Neural crest cell (in vitro differentiated cells): ENCODE measurements at regions not wholly inside any gene's neighbourhood (a gene's known extent, or its start where the extent isn't known, plus 50 kb on each side); places are given as distances from the start of the nearest gene placed in this dataset.
"Not testable (repeated sequence)": the region's sequence is repeated elsewhere in the genome, so short reads cannot be mapped to it uniquely, and the experiment has no call there.

Experiments
- DNase-seq: peaks from one replicate; pipeline ENCODE4 v3.0.0; 2021; ENCODE audit warnings: low read depth, mixed read lengths, low spot score
- H3K27ac Mint-ChIP-seq: one replicate; pipeline ENCODE4 v1.8.0; 2021; ENCODE audit warnings: mild to moderate bottlenecking, mixed read lengths; ENCODE audit not compliant: unreplicated experiment
- H3K27me3 Mint-ChIP-seq: 2 replicates; pipeline ENCODE4 v1.8.0; 2021; ENCODE audit warnings: low read depth, mild to moderate bottlenecking, mixed read lengths
- H3K36me3 Mint-ChIP-seq: 2 replicates; pipeline ENCODE4 v1.8.0; 2021; ENCODE audit warnings: low read depth, mild to moderate bottlenecking, mixed read lengths
- H3K4me1 Mint-ChIP-seq: 2 replicates; pipeline ENCODE4 v1.8.0; 2021; ENCODE audit warnings: mixed read lengths
- H3K4me3 Mint-ChIP-seq: one replicate; pipeline ENCODE4 v1.8.0; 2021; ENCODE audit warnings: mild to moderate bottlenecking, mixed read lengths
- H3K9me3 Mint-ChIP-seq: 2 replicates; pipeline ENCODE4 v1.8.0; 2021; ENCODE audit warnings: mixed read lengths
- CTCF ChIP-seq: fragments of 200-600 bp; sonication (generic); conservative IDR thresholded peaks from 2 replicates; pipeline ENCODE4 v1.5.0; 2021; ENCODE audit warnings: antibody characterized with exemption, mild to moderate bottlenecking

- no peaks in the 10 kb centered on the region for H3K4me1 Mint-ChIP-seq
- no peaks in the 10 kb centered on the region for H3K36me3 Mint-ChIP-seq
- peaks cover 7% of the 10 kb centered on the region for H3K9me3 Mint-ChIP-seq
- no peak for TF ChIP-seq CTCF
- no peak for DNase-seq
- H3K27me3 Mint-ChIP-seq: no peaks in the 10 kb centered on the region
- H3K4me3 Mint-ChIP-seq: no peak overlapping the region
- no peak overlapping the region for H3K27ac Mint-ChIP-seq
These were observed 1490.7 kb downstream of the SUCLG1 start for GRCh38 chr2:82968358-82968757.

GRCh38 chr2:82964341-82964740 is 1494.7 kb downstream of the SUCLG1 start:
- no peaks in the 10 kb centered on the region for H3K36me3 Mint-ChIP-seq
- no peak overlapping the region for H3K27ac Mint-ChIP-seq
- no peak for TF ChIP-seq CTCF
- DNase-seq: no peak
- H3K4me1 Mint-ChIP-seq: no peaks in the 10 kb centered on the region
- no peak overlapping the region for H3K4me3 Mint-ChIP-seq
- no peaks in the 10 kb centered on the region for H3K27me3 Mint-ChIP-seq
- peaks cover 5% of the 10 kb centered on the region for H3K9me3 Mint-ChIP-seq

- no peak for TF ChIP-seq CTCF
- Mint-ChIP-seq H3K4me1 (no peaks in the 10 kb centered on the region), H3K27ac (no peak overlapping the region), H3K36me3 (no peaks in the 10 kb centered on the region), H3K4me3 (no peak overlapping the region), H3K27me3 (no peaks in the 10 kb centered on the region), H3K9me3 (peaks cover 5% of the 10 kb centered on the region)
- DNase-seq: no peak
These were observed 1499.4 kb downstream of the SUCLG1 start for GRCh38 chr2:82959727-82960126.

GRCh38 chr2:82954868-82955267 is 1504.2 kb downstream of the SUCLG1 start:
- no peak overlapping the region for H3K27ac Mint-ChIP-seq
- no peak overlapping the region for H3K4me3 Mint-ChIP-seq
- no peak for DNase-seq
- no peaks in the 10 kb centered on the region for H3K4me1 Mint-ChIP-seq
- TF ChIP-seq CTCF: no peak
- H3K36me3 Mint-ChIP-seq: no peaks in the 10 kb centered on the region
- H3K27me3 Mint-ChIP-seq: no peaks in the 10 kb centered on the region
- no peaks in the 10 kb centered on the region for H3K9me3 Mint-ChIP-seq

DNA sequence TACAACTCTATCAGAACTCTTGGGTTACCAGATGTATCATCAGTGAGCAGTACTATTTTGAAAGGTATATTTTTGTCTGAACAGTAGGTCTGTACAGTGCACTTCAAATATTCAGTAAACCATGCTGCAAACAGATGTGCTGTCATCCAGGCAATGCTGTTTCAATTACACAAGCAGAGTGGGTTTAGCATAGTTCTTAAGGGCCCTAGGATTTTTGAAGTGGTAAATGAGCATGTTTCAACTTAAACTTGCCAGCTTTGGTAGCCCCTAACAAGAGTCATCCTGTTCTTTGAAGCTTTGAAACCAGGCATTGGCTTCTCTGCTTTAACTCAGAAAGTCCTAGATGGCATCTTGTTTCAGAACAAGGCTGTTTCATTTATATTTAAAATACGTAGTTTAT is 1519.9 kb downstream of the SUCLG1 start:
- Mint-ChIP-seq H3K4me1 (no peaks in the 10 kb centered on the region), H3K9me3 (peaks cover under 1% of the 10 kb centered on the region)

DNA sequence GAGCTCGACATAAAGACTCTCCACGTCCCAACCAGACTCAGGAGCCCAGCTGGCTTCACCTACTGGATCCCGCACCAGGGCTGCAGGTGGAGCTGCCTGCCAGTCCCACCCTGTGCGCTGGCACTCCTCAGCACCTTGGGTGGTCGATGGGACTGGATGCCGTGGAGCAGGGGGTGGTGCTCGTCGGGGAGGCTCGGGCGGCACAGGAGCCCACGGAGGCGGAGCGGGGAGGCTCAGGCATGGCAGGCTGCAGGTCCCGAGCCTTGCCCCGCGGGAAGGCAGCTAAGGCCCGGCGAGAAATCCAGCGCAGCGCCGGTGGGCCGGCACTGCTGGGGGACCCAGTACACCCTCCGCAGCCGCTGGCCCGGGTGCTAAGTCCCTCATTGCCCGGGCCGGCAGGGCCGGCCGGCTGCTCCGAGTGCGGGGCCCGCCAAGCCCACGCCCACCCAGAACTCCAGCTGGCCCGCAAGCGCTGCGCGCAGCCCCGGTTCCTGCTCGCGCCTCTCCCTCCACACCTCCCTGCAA is 1520.7 kb downstream of the SUCLG1 start:
- H3K9me3 Mint-ChIP-seq, H3K27ac Mint-ChIP-seq, H3K4me1 Mint-ChIP-seq, H3K4me3 Mint-ChIP-seq, DNase-seq, H3K36me3 Mint-ChIP-seq, H3K27me3 Mint-ChIP-seq: not testable (repeated sequence)

More for the DNA sequence above, 1519.9 kb downstream of the SUCLG1 start:
- H3K27ac Mint-ChIP-seq: no peak overlapping the region
- TF ChIP-seq CTCF: no peak
- H3K27me3 Mint-ChIP-seq: no peaks in the 10 kb centered on the region
- no peaks in the 10 kb centered on the region for H3K36me3 Mint-ChIP-seq
- no peak overlapping the region for H3K4me3 Mint-ChIP-seq
- DNase-seq: no peak
